Superior temporal gyrus (tissue), 1 donor: ENCODE measurements at regions not wholly inside any gene's neighbourhood (a gene's known extent, or its start where the extent isn't known, plus 50 kb on each side); places are given as distances from the start of the nearest gene placed in this dataset.

Experiments used
- DNase-seq: peaks from one replicate; pipeline ENCODE4 v3.0.0-alpha.2; 2016; ENCODE audit errors: extremely low spot score

GRCh38 chr10:25113191-25114035, 61.4 kb upstream of the GPR158 start:
- DNase-seq: peak; percentile 95

- DNase-seq: no peak
Observed at GRCh38 chr10:25114036-25114411, 60.8 kb upstream of the GPR158 start.

- DNase-seq: no peak
Observed at GRCh38 chr10:25117757-25118156, 57.0 kb upstream of the GPR158 start.

- DNase-seq: no peak
Observed at GRCh38 chr10:25120188-25120587, 54.6 kb upstream of the GPR158 start.
